Osteocyte (in vitro differentiated cells): ENCODE measurements at regions not wholly inside any gene's neighbourhood (a gene's known extent, or its start where the extent isn't known, plus 50 kb on each side); places are given as distances from the start of the nearest gene placed in this dataset.

Experiments used
- DNase-seq: peaks from one replicate; pipeline ENCODE4 v3.0.0; 2021; ENCODE audit warnings: mixed read lengths; ENCODE audit not compliant: unreplicated experiment; ENCODE audit errors: extremely low spot score
- H3K27ac Mint-ChIP-seq: one replicate; pipeline ENCODE4 v1.8.0; 2021; ENCODE audit warnings: mild to moderate bottlenecking, mixed read lengths; ENCODE audit not compliant: unreplicated experiment
- H3K27me3 Mint-ChIP-seq: one replicate; pipeline ENCODE4 v1.8.0; 2021; ENCODE audit warnings: mixed read lengths; ENCODE audit not compliant: unreplicated experiment
- H3K36me3 Mint-ChIP-seq: one replicate; pipeline ENCODE4 v1.8.0; 2021; ENCODE audit warnings: mixed read lengths; ENCODE audit not compliant: unreplicated experiment
- H3K4me1 Mint-ChIP-seq: one replicate; pipeline ENCODE4 v1.8.0; 2021; ENCODE audit warnings: mixed read lengths; ENCODE audit not compliant: unreplicated experiment
- H3K4me3 Mint-ChIP-seq: one replicate; pipeline ENCODE4 v1.8.0; 2021; ENCODE audit warnings: mild to moderate bottlenecking, moderate library complexity, mixed read lengths; ENCODE audit not compliant: unreplicated experiment
- H3K9me3 Mint-ChIP-seq: one replicate; pipeline ENCODE4 v1.8.0; 2021; ENCODE audit warnings: mixed read lengths; ENCODE audit not compliant: unreplicated experiment
- TF ChIP-seq, protein P1 (sequence below): fragments of 200-600 bp; sonication (generic); IDR thresholded peaks from 2 replicates; pipeline ENCODE4 v1.5.0; 2021; ENCODE audit warnings: antibody characterized with exemption, mild to moderate bottlenecking, moderate library complexity

DNA sequence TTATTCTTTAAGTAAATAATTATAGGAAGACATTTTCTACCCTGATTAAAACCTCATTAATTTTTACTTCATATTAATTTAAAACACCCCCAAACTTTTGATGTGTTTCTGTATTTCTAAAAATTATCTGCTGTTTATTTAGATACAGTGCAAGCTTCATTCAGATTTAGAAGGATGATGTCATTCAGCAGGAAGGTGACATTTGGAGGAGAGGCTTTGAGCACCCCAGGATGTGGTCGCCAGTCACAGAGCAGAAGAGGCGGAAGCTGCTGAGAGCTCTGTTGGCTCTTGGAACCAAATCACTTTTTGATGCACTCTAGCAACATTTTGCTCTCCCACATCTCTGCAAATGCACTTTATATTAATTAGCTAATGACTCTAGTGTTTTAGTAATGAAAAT lies 233.9 kb upstream of the CACNA2D1 start:
- Mint-ChIP-seq H3K27me3 (peaks cover 5% of the 10 kb centered on the region), H3K4me3 (no peak overlapping the region), H3K27ac (no peak overlapping the region), H3K4me1 (peaks cover 7% of the 10 kb centered on the region), H3K36me3 (no peaks in the 10 kb centered on the region), H3K9me3 (no peaks in the 10 kb centered on the region)
- DNase-seq = no peak
- TF ChIP-seq, protein P1, sequence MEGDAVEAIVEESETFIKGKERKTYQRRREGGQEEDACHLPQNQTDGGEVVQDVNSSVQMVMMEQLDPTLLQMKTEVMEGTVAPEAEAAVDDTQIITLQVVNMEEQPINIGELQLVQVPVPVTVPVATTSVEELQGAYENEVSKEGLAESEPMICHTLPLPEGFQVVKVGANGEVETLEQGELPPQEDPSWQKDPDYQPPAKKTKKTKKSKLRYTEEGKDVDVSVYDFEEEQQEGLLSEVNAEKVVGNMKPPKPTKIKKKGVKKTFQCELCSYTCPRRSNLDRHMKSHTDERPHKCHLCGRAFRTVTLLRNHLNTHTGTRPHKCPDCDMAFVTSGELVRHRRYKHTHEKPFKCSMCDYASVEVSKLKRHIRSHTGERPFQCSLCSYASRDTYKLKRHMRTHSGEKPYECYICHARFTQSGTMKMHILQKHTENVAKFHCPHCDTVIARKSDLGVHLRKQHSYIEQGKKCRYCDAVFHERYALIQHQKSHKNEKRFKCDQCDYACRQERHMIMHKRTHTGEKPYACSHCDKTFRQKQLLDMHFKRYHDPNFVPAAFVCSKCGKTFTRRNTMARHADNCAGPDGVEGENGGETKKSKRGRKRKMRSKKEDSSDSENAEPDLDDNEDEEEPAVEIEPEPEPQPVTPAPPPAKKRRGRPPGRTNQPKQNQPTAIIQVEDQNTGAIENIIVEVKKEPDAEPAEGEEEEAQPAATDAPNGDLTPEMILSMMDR = no peak

DNA sequence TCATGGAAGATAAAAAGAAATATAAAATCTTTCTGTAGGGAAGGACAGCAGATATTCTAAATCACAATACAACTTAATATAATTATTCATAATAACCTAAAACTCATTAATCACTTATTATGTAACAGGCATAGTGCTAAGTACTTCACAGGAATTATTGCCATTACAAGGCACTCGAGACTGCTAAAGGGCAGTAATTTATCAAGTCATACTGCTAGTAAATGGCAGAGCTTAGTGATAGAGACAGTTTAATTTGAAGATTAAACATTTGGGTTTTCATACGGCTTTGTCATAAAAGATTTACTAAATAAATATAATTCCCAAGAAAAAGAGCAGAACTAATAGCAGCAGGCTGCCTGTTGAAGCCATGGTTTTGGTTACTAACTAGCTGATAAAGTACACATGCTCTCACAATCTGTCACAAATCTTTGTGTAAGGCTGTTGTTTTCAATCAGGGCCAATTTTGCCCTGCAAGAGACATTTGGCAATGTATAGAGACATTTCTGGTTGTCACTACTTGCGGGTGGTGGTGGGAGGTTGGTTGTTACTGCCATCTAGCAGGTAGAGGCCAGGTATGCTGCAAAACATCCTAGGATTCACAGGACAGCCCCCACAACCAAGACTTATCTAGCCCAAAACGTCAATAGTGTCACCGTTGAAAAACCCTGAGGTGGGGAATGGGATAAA lies 233.3 kb upstream of the CACNA2D1 start:
- Mint-ChIP-seq H3K27ac (no peak overlapping the region), H3K27me3 (peaks cover 5% of the 10 kb centered on the region), H3K9me3 (no peaks in the 10 kb centered on the region)

DNA sequence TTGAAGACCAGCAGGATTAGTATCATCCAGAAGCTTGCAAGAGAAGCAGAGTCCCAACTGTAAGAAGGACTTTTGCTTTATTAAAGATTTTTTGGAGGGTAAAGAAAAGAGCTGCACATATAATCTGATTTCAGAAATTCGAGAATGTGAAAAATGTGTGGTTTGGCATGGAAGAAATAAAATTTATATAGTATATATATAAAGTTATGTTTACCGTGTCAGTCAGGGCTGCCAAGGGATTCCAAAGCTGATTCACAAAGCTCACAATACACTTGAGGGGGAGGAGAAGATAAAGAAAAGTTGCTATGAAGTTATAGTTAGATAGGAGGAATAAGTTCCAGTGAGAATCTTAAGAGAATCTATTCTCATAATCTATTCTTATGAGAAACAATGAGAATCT lies 231.8 kb upstream of the CACNA2D1 start:
- peaks cover 5% of the 10 kb centered on the region for H3K27me3 Mint-ChIP-seq
- peaks cover 7% of the 10 kb centered on the region for H3K4me1 Mint-ChIP-seq
- TF ChIP-seq, protein P1 = no peak
- no peaks in the 10 kb centered on the region for H3K9me3 Mint-ChIP-seq
- no peak overlapping the region for H3K4me3 Mint-ChIP-seq
- no peaks in the 10 kb centered on the region for H3K36me3 Mint-ChIP-seq
- DNase-seq = no peak
- no peak overlapping the region for H3K27ac Mint-ChIP-seq

More for the DNA sequence above, 233.3 kb upstream of the CACNA2D1 start:
- Mint-ChIP-seq H3K4me3 (no peak overlapping the region), H3K4me1 (peaks cover 7% of the 10 kb centered on the region), H3K36me3 (no peaks in the 10 kb centered on the region)
- TF ChIP-seq, protein P1 = no peak
- DNase-seq = no peak

DNA sequence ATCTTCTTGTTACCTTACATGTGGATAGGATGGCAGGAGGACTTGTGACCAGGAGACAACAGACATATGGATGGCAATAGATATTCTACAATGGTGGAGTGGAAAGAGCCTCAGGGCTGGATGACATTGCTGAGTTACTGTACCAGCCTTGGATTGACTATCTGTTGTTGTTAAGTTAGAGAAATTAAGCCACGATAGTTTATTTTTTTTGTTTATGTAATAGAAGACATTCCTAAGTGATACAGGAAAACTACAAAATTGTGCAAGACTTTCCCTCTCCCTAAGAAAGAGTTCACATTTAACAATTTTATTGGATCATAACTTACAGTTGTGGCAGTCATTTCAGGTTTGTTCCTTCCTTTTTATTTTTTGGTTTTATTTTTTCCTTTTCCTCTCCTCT lies 230.7 kb upstream of the CACNA2D1 start:
- TF ChIP-seq, protein P1 = no peak
- H3K36me3 Mint-ChIP-seq = no peaks in the 10 kb centered on the region
- no peak for DNase-seq
- no peak overlapping the region for H3K4me3 Mint-ChIP-seq
- H3K4me1 Mint-ChIP-seq = peaks cover 7% of the 10 kb centered on the region
- no peaks in the 10 kb centered on the region for H3K9me3 Mint-ChIP-seq
- no peak overlapping the region for H3K27ac Mint-ChIP-seq
- peaks cover 8% of the 10 kb centered on the region for H3K27me3 Mint-ChIP-seq

DNA sequence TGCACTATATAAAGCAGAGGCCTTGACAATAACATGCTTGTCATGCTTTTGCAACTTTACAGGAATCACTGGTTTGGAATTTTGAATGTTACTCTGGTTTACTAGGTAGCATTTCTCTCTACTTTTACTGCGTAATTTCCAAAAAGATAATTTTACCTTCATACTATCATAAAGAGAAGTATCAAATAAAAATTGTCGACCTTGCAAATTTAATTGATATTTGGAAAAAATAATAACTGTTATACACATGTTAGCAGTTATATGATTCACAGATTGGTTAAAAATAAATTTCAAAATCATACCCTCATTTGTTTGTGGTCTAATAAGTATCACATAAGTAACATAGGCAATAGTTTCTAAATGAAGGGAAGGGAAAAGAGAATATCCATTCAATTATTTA lies 228.5 kb upstream of the CACNA2D1 start:
- Mint-ChIP-seq H3K36me3 (no peaks in the 10 kb centered on the region), H3K9me3 (no peaks in the 10 kb centered on the region), H3K4me1 (peaks cover 7% of the 10 kb centered on the region), H3K27ac (no peak overlapping the region), H3K27me3 (peaks cover 8% of the 10 kb centered on the region), H3K4me3 (no peak overlapping the region)
- TF ChIP-seq, protein P1 = no peak
- no peak for DNase-seq
